HepG2 (cell line): ENCODE measurements at regions not wholly inside any gene's neighbourhood (a gene's known extent, or its start where the extent isn't known, plus 50 kb on each side); places are given as distances from the start of the nearest gene placed in this dataset.
A peak's percentile ranks its signal among the peaks of the same experiment; 100 is the strongest.

Experiments
- ATAC-seq: fragments of 200-7000 bp; cut with Tn5 transposase; 3 replicates; pipeline ENCODE4 v1.9.1; 2020; ENCODE audit warnings: mild to moderate bottlenecking, moderate library complexity
- BruUV-seq: library from RNA; stranded (reverse); fragments of 400-500 nt; replicated peaks from 2 replicates; lab custom pipeline; 2021; lab: Mats Ljungman, UMichigan
- CTCF ChIA-PET: fragments of 300-600 bp; formaldehyde crosslinking; extraction: SDS; loops from one replicate; lab custom pipeline; 2021; ENCODE audit warnings: low total read pairs, inconsistent platforms, low intra/inter-chr PET ratio; lab: Yijun Ruan, JAX
- POLR2A ChIA-PET: fragments of 350-600 bp; sonication (Branson Sonifier 250); formaldehyde crosslinking; loops from one replicate; lab custom pipeline; 2020; ENCODE audit warnings: antibody characterized with exemption, inconsistent platforms; lab: Yijun Ruan, JAX
- DNase-seq: peaks from one replicate; pipeline ENCODE4 v3.0.0-alpha.2; 2015; ENCODE audit warnings: low spot score
- FAIRE-seq: peaks from 3 replicates; lab custom pipeline; 2011; peaks lifted over from hg19 to GRCh38; lab: Jason Lieb, UNC
- H2AFZ ChIP-seq: one replicate; pipeline ENCODE4 v1.6.1; 2011; ENCODE audit warnings: low read length, inconsistent platforms
- H3K27ac ChIP-seq: fragments of 300-600 bp; 3 replicates; pipeline ENCODE4 v1.8.0; 2011; ENCODE audit warnings: mixed run types, mild to moderate bottlenecking, mixed read lengths, low read length, inconsistent platforms; ENCODE audit not compliant: insufficient read depth; ENCODE audit errors: extremely low read length
- H3K27me3 ChIP-seq, 2 experiments: fragments of 200-600 bp in 1 of 2; 2 replicates in 1 of 2; 3 replicates in 1 of 2; pipeline versions ENCODE4 v1.6.0 to v1.8.0; 2011; ENCODE audit warnings: low read length in 2 of 2, mild to moderate bottlenecking in 2 of 2, moderate library complexity in 2 of 2, inconsistent platforms in 1 of 2; ENCODE audit not compliant: insufficient read depth in 2 of 2, control insufficient read depth in 1 of 2
- H3K36me3 ChIP-seq, 2 experiments: fragments of 200-600 bp in 1 of 2; replicated peaks in 1 of 2; 2 replicates in 1 of 2; 3 replicates in 1 of 2; pipeline versions ENCODE4 v1.5.1 to v1.8.0; 2011; ENCODE audit warnings: low read length in 2 of 2, inconsistent platforms in 1 of 2; ENCODE audit not compliant: insufficient read depth in 2 of 2, control insufficient read depth in 1 of 2
- H3K4me1 ChIP-seq: 2 replicates; pipeline ENCODE4 v1.5.1; 2012; ENCODE audit warnings: low read length, inconsistent platforms; ENCODE audit not compliant: insufficient read depth
- H3K4me2 ChIP-seq: 2 replicates; pipeline ENCODE4 v1.6.0; 2011; ENCODE audit warnings: low read depth, low read length, inconsistent platforms
- H3K4me3 ChIP-seq, 3 experiments: fragments of 200-600 bp in 1 of 3; sonication (generic), shearing (Covaris generic) in 1 of 3; replicated peaks in 1 of 3; 2 replicates each; pipeline ENCODE4 v1.5.1; 2011 to 2016; ENCODE audit warnings: low read length in 3 of 3, inconsistent platforms in 2 of 3, low read depth in 2 of 3, mild to moderate bottlenecking in 2 of 3, control low read depth in 1 of 3, mixed read lengths in 1 of 3; ENCODE audit not compliant: insufficient read depth in 1 of 3
- H3K79me2 ChIP-seq: one replicate; pipeline ENCODE4 v1.6.1; 2011; ENCODE audit warnings: low read length, inconsistent platforms; ENCODE audit not compliant: insufficient read depth
- H3K9ac ChIP-seq: 2 replicates; pipeline ENCODE4 v1.6.0; 2011; ENCODE audit warnings: mild to moderate bottlenecking, low read depth, low read length, inconsistent platforms; ENCODE audit not compliant: insufficient read depth
- H3K9me3 ChIP-seq: 2 replicates; pipeline ENCODE4 v1.5.1; 2012; ENCODE audit warnings: mild to moderate bottlenecking, low read length
- H4K20me1 ChIP-seq: 2 replicates; pipeline ENCODE4 v1.6.0; 2011; ENCODE audit warnings: inconsistent platforms, mild to moderate bottlenecking, low read length, moderate library complexity; ENCODE audit not compliant: insufficient read depth
- ELF1 ChIP-seq: sonication (generic); formaldehyde crosslinking; IDR thresholded peaks from 2 replicates; pipeline ENCODE4 v1.4.0; 2020; ENCODE audit warnings: missing genetic modification reagents
- U2AF2 ChIP-seq: fragments of 200-400 bp; formaldehyde crosslinking; IDR thresholded peaks from 2 replicates; pipeline ENCODE4 v1.6.1; 2017; ENCODE audit warnings: low read depth, mild to moderate bottlenecking, low read length
- ZKSCAN8 ChIP-seq: IDR thresholded peaks from 2 replicates; pipeline ENCODE4 v1.6.1; 2016; ENCODE audit warnings: borderline replicate concordance, missing genetic modification reagents, missing compliant biosample characterization
- ZNF629 ChIP-seq: sonication (generic); formaldehyde crosslinking; conservative IDR thresholded peaks from 2 replicates; pipeline ENCODE4 v1.5.0; 2020; ENCODE audit warnings: missing genetic modification reagents
- WGBS: methylation state at CpG from one replicate; pipeline ENCODE4 v1.1.6; 2017; ENCODE audit warnings: low lambda C conversion rate; 5-methylcytosine and 5-hydroxymethylcytosine counted together
- in situ Hi-C: cut with HindIII; loops from 2 replicates; pipeline ENCODE4 v1.10.0; 2017; ENCODE audit warnings: low pct_unique_long_range_greater_than_20kb; ENCODE audit not compliant: extremely low pct_ligation_motif_present
- intact Hi-C: fragments of 100-400 bp; cut with micrococcal nuclease; formaldehyde crosslinking; loops from one replicate; pipeline ENCODE4 v1.10.0; 2022; ENCODE audit not compliant: unreplicated experiment
- TF ChIP-seq, protein P1 (sequence below): sonication (generic); formaldehyde crosslinking; IDR thresholded peaks from 2 replicates; pipeline ENCODE4 v1.5.0; 2020; ENCODE audit warnings: mild to moderate bottlenecking, missing genetic modification reagents, moderate library complexity

GRCh38 chr12:113655919-113656318, 184.2 kb upstream of the LHX5 start (continued):
- TF ChIP-seq, protein P1, sequence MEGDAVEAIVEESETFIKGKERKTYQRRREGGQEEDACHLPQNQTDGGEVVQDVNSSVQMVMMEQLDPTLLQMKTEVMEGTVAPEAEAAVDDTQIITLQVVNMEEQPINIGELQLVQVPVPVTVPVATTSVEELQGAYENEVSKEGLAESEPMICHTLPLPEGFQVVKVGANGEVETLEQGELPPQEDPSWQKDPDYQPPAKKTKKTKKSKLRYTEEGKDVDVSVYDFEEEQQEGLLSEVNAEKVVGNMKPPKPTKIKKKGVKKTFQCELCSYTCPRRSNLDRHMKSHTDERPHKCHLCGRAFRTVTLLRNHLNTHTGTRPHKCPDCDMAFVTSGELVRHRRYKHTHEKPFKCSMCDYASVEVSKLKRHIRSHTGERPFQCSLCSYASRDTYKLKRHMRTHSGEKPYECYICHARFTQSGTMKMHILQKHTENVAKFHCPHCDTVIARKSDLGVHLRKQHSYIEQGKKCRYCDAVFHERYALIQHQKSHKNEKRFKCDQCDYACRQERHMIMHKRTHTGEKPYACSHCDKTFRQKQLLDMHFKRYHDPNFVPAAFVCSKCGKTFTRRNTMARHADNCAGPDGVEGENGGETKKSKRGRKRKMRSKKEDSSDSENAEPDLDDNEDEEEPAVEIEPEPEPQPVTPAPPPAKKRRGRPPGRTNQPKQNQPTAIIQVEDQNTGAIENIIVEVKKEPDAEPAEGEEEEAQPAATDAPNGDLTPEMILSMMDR (CRISPR knock-in tag): peak; percentile 12; the same call in 1 of the 2 replicates

- 9% methylated on average over 3 of the region's 3 CpGs for WGBS
- intact Hi-C loops (no loop called here), in situ Hi-C loops (no loop called here)
- Histone ChIP-seq H3K27ac (no peak overlapping the region), H2AFZ (no peak overlapping the region), H3K79me2 (no peaks in the 10 kb centered on the region), H3K4me2 (no peak overlapping the region), H3K4me3 (no peak overlapping the region), H3K4me1 (no peaks in the 10 kb centered on the region), H3K27me3 (peaks cover 0 to 1% of the 10 kb centered on the region in 2 experiments; a peak in 1 of 5 replicates), H3K9ac (no peak overlapping the region), H4K20me1 (no peaks in the 10 kb centered on the region), H3K9me3 (no peaks in the 10 kb centered on the region), H3K36me3 (no peaks in the 10 kb centered on the region)
- DNase-seq: no peak
- POLR2A ChIA-PET: no interaction called here
- CTCF ChIA-PET: no interaction called here
- FAIRE-seq: no peak
- ATAC-seq: no peak
- no TSS peak for BruUV-seq
- TF ChIP-seq ZKSCAN8 (CRISPR knock-in tag) (no peak), ELF1 (no peak)
- TF ChIP-seq, all 625 proteins: peak for 0
These were observed 183.8 kb upstream of the LHX5 start for GRCh38 chr12:113655479-113655878.

DNA sequence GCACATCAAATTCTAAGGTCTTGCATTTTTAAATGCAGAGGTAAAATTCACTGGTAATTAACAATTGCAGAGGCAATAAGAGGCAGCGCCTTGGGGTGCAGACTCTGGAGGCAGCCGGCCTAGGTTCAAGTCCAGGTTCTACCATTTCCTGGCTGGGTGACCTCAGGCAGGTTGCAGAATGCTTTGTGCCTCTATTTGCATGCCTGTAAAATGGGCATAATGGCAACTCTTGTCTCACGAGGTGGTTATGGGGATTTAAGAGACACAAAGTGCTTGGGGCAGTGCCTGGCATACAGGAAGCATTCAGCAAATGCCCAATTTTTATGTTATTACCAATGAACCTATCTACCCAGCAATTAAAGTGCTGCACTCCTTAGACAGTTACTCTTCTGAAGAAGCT, 180.0 kb upstream of the LHX5 start:
- in situ Hi-C loops (no loop called here), intact Hi-C loops (no loop called here)
- ATAC-seq (no peak), FAIRE-seq (no peak), DNase-seq (no peak)
- Histone ChIP-seq H3K4me3 (no peak overlapping the region), H3K27ac (no peak overlapping the region), H3K4me1 (no peaks in the 10 kb centered on the region), H2AFZ (no peak overlapping the region), H4K20me1 (no peaks in the 10 kb centered on the region), H3K36me3 (no peaks in the 10 kb centered on the region), H3K27me3 (peaks cover 1 to 9% of the 10 kb centered on the region in 2 experiments; a peak in 2 of 5 replicates), H3K79me2 (no peaks in the 10 kb centered on the region), H3K4me2 (no peak overlapping the region), H3K9ac (no peak overlapping the region), H3K9me3 (no peaks in the 10 kb centered on the region)
- ChIA-PET POLR2A (no interaction called here), CTCF (no interaction called here)
- 8% methylated on average over 3 of the region's 3 CpGs for WGBS
- no TSS peak for BruUV-seq
- peak; percentile 70 for TF ChIP-seq ZNF629 (CRISPR knock-in tag)
- TF ChIP-seq U2AF2: no peak
